Fibroblast of lung (primary cell): ENCODE measurements at regions not wholly inside any gene's neighbourhood (a gene's known extent, or its start where the extent isn't known, plus 50 kb on each side); places are given as distances from the start of the nearest gene placed in this dataset.

Experiments
- CTCF ChIP-seq, 2 donors: IDR thresholded peaks in 1 of 2; conservative IDR thresholded peaks in 1 of 2; 1 replicate in 1 of 2; 2 replicates in 1 of 2; pipeline ENCODE4 v1.5.1; 2011 to 2012; ENCODE audit warnings: low read length in 2 of 2, control low read depth in 1 of 2, inconsistent platforms in 1 of 2, low read depth in 1 of 2, mild to moderate bottlenecking in 1 of 2
- EZH2 ChIP-seq: IDR thresholded peaks from 2 replicates; pipeline ENCODE4 v1.5.1; 2012; ENCODE audit warnings: low read length, control low read depth, mild to moderate bottlenecking; ENCODE audit errors: missing control alignments

- no peak for TF ChIP-seq CTCF (conservative IDR thresholded peaks at IDR 0.05 in 1 of 2, IDR thresholded peaks at IDR 0.05 in 1 of 2; ENCODE audit: low read depth in 1 of 2, low read length in 2 of 2)
- no peak for TF ChIP-seq EZH2
These were observed 295.2 kb upstream of the THBS1 start for GRCh38 chr15:39285663-39286062.
